ENCODE measurements at regions not wholly inside any gene's neighbourhood (a gene's known extent, or its start where the extent isn't known, plus 50 kb on each side); places are given as distances from the start of the nearest gene placed in this dataset.

DNA sequence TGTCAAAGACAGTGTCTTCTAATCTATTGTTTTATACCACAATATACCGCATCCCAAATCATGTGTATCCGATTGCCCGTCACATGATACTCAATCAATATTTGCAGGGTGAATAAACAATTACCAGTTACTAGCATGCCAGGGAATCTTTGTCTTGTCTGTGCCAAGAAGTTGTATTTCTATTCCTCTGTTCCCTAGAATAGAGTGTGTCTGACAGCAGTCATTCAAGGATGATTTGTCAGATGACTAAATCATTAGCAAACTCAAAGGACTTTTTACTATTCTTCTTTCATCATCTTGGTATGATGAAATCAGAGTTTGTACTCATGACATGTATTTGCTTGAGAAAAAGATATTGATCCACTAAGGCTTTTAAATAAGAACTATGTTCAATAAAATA lies 348.8 kb downstream of the HTR1A start:
- Histone ChIP-seq H4K20me1 (ENCODE audit: insufficient read depth) (no peaks in the 10 kb centered on the region), H3K79me2 (replicated peaks; ENCODE audit: insufficient read depth, low read length) (no peaks in the 10 kb centered on the region), H3K4me3 (ENCODE audit: low read length) (no peak overlapping the region), H3K27me3 (ENCODE audit: insufficient read depth, low read depth, low read length) (no peaks in the 10 kb centered on the region), H3K36me3 (ENCODE audit: insufficient read depth, low read length) (no peaks in the 10 kb centered on the region), H2AFZ (ENCODE audit: low read depth, low read length) (no peak overlapping the region), H3K4me2 (ENCODE audit: low read length) (no peak overlapping the region), H3K9ac (ENCODE audit: low read length) (no peak overlapping the region), H3K9me2 (ENCODE audit: insufficient read depth, low read length) (no peaks in the 10 kb centered on the region), H3F3A (ENCODE audit: insufficient read depth, low read length, poor library complexity, severe bottlenecking) (no peaks in the 10 kb centered on the region), H3K27ac (ENCODE audit: low read length) (no peak overlapping the region), H3K9me3 (ENCODE audit: low read length) (no peaks in the 10 kb centered on the region)
- no peak for TF ChIP-seq MXI1 (conservative IDR thresholded peaks at IDR 0.05; ENCODE audit: poor library complexity, severe bottlenecking)
- no peak for TF ChIP-seq EP300 (conservative IDR thresholded peaks at IDR 0.05; ENCODE audit: poor library complexity, severe bottlenecking)
- TF ChIP-seq SMC3 (conservative IDR thresholded peaks at IDR 0.05; ENCODE audit: poor library complexity): no peak
- TF ChIP-seq POLR2AphosphoS5 (IDR thresholded peaks at IDR 0.05): no peak
- TF ChIP-seq RAD21 (conservative IDR thresholded peaks at IDR 0.05): no peak
- no peak for TF ChIP-seq TAF1 (IDR thresholded peaks at IDR 0.05; ENCODE audit: low read depth)
- TF ChIP-seq, protein P1, sequence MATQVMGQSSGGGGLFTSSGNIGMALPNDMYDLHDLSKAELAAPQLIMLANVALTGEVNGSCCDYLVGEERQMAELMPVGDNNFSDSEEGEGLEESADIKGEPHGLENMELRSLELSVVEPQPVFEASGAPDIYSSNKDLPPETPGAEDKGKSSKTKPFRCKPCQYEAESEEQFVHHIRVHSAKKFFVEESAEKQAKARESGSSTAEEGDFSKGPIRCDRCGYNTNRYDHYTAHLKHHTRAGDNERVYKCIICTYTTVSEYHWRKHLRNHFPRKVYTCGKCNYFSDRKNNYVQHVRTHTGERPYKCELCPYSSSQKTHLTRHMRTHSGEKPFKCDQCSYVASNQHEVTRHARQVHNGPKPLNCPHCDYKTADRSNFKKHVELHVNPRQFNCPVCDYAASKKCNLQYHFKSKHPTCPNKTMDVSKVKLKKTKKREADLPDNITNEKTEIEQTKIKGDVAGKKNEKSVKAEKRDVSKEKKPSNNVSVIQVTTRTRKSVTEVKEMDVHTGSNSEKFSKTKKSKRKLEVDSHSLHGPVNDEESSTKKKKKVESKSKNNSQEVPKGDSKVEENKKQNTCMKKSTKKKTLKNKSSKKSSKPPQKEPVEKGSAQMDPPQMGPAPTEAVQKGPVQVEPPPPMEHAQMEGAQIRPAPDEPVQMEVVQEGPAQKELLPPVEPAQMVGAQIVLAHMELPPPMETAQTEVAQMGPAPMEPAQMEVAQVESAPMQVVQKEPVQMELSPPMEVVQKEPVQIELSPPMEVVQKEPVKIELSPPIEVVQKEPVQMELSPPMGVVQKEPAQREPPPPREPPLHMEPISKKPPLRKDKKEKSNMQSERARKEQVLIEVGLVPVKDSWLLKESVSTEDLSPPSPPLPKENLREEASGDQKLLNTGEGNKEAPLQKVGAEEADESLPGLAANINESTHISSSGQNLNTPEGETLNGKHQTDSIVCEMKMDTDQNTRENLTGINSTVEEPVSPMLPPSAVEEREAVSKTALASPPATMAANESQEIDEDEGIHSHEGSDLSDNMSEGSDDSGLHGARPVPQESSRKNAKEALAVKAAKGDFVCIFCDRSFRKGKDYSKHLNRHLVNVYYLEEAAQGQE (IDR thresholded peaks at IDR 0.05; ENCODE audit: borderline replicate concordance): no peak
- TF ChIP-seq, protein P2, sequence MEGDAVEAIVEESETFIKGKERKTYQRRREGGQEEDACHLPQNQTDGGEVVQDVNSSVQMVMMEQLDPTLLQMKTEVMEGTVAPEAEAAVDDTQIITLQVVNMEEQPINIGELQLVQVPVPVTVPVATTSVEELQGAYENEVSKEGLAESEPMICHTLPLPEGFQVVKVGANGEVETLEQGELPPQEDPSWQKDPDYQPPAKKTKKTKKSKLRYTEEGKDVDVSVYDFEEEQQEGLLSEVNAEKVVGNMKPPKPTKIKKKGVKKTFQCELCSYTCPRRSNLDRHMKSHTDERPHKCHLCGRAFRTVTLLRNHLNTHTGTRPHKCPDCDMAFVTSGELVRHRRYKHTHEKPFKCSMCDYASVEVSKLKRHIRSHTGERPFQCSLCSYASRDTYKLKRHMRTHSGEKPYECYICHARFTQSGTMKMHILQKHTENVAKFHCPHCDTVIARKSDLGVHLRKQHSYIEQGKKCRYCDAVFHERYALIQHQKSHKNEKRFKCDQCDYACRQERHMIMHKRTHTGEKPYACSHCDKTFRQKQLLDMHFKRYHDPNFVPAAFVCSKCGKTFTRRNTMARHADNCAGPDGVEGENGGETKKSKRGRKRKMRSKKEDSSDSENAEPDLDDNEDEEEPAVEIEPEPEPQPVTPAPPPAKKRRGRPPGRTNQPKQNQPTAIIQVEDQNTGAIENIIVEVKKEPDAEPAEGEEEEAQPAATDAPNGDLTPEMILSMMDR (IDR thresholded peaks at IDR 0.05; ENCODE audit: poor library complexity, severe bottlenecking): no peak
- TF ChIP-seq EZH2 (IDR thresholded peaks at IDR 0.05; ENCODE audit: borderline replicate concordance, insufficient read depth, low read length, poor library complexity, severe bottlenecking): no peak

DNA sequence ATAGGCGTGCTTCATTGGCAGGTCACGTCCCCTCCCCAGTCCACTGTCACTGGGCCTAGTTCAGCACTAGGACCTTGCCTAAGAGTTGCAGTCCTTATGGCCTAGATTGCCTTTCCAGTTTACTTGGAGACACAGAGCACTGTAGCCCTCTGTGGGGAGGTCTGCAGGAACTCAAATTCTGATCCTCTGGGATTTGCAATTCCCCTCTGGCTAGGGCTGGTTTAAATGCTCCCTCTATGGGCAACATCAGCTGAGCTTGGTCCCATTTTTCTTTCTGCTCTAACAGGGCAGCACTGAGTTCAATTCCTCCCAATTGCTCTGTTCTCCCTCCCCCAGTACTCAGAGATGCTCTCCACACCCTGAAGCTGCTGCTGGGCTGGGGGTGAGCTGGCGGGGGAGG lies 358.2 kb downstream of the HTR1A start:
- H2AFZ ChIP-seq (ENCODE audit: low read depth, low read length): no peak overlapping the region
- H3K36me3 ChIP-seq (ENCODE audit: insufficient read depth, low read length): no peaks in the 10 kb centered on the region
- no peak overlapping the region for H3K27ac ChIP-seq (ENCODE audit: low read length)
- no peaks in the 10 kb centered on the region for H3K27me3 ChIP-seq (ENCODE audit: insufficient read depth, low read depth, low read length)
- no peaks in the 10 kb centered on the region for H4K20me1 ChIP-seq (ENCODE audit: insufficient read depth)
- TF ChIP-seq EZH2 (IDR thresholded peaks at IDR 0.05; ENCODE audit: borderline replicate concordance, insufficient read depth, low read length, poor library complexity, severe bottlenecking) (no peak), RAD21 (conservative IDR thresholded peaks at IDR 0.05) (no peak), POLR2AphosphoS5 (IDR thresholded peaks at IDR 0.05) (no peak), MXI1 (conservative IDR thresholded peaks at IDR 0.05; ENCODE audit: poor library complexity, severe bottlenecking) (no peak), EP300 (conservative IDR thresholded peaks at IDR 0.05; ENCODE audit: poor library complexity, severe bottlenecking) (no peak), SMC3 (conservative IDR thresholded peaks at IDR 0.05; ENCODE audit: poor library complexity) (no peak), TAF1 (IDR thresholded peaks at IDR 0.05; ENCODE audit: low read depth) (no peak)
- TF ChIP-seq, protein P2 (IDR thresholded peaks at IDR 0.05; ENCODE audit: poor library complexity, severe bottlenecking): no peak
- TF ChIP-seq, protein P1 (IDR thresholded peaks at IDR 0.05; ENCODE audit: borderline replicate concordance): no peak
- H3K9me2 ChIP-seq (ENCODE audit: insufficient read depth, low read length): no peaks in the 10 kb centered on the region
- H3K4me3 ChIP-seq (ENCODE audit: low read length): no peak overlapping the region
- H3F3A ChIP-seq (ENCODE audit: insufficient read depth, low read length, poor library complexity, severe bottlenecking): no peaks in the 10 kb centered on the region
- H3K79me2 ChIP-seq (replicated peaks; ENCODE audit: insufficient read depth, low read length): no peaks in the 10 kb centered on the region
- no peak overlapping the region for H3K9ac ChIP-seq (ENCODE audit: low read length)
- H3K9me3 ChIP-seq (ENCODE audit: low read length): no peaks in the 10 kb centered on the region
- H3K4me2 ChIP-seq (ENCODE audit: low read length): no peak overlapping the region
